ENCODE measurements at regions not wholly inside any gene's neighbourhood (a gene's known extent, or its start where the extent isn't known, plus 50 kb on each side); places are given as distances from the start of the nearest gene placed in this dataset.

- no peaks in the 10 kb centered on the region for H3K27me3 ChIP-seq (ENCODE audit: control insufficient read depth in 1 of 2, insufficient read depth in 2 of 2, low read length in 2 of 2)
- H3K36me3 ChIP-seq (ENCODE audit: control insufficient read depth in 2 of 2, insufficient read depth in 2 of 2, low read length in 2 of 2): no peaks in the 10 kb centered on the region
- no peak overlapping the region for H3K9ac ChIP-seq (ENCODE audit: low read length in 2 of 2)
- no peak overlapping the region for H3K27ac ChIP-seq (ENCODE audit: low read length)
- no peak overlapping the region for H3K4me3 ChIP-seq (ENCODE audit: low read length in 2 of 2)
- no peaks in the 10 kb centered on the region for H3K9me3 ChIP-seq (ENCODE audit: control insufficient read depth in 2 of 2, low read length in 2 of 2)
- peaks cover 4% of the 10 kb centered on the region for H3K4me1 ChIP-seq (ENCODE audit: control insufficient read depth, insufficient read depth, low read length)
Observed at GRCh38 chr2:19684516-19684915, 217.3 kb downstream of the TTC32 start.

GRCh38 chr2:19683556-19683955 lies 218.2 kb downstream of the TTC32 start:
- no peaks in the 10 kb centered on the region for H3K9me3 ChIP-seq (ENCODE audit: control insufficient read depth in 2 of 2, low read length in 2 of 2)
- no peak overlapping the region for H3K4me3 ChIP-seq (ENCODE audit: low read length in 2 of 2)
- H3K27me3 ChIP-seq (ENCODE audit: control insufficient read depth in 1 of 2, insufficient read depth in 2 of 2, low read length in 2 of 2): no peaks in the 10 kb centered on the region
- peaks cover 4% of the 10 kb centered on the region for H3K4me1 ChIP-seq (ENCODE audit: control insufficient read depth, insufficient read depth, low read length)
- H3K27ac ChIP-seq (ENCODE audit: low read length): no peak overlapping the region
- no peaks in the 10 kb centered on the region for H3K36me3 ChIP-seq (ENCODE audit: control insufficient read depth in 2 of 2, insufficient read depth in 2 of 2, low read length in 2 of 2)
- no peak overlapping the region for H3K9ac ChIP-seq (ENCODE audit: low read length in 2 of 2)

- Histone ChIP-seq H3K4me1 (ENCODE audit: control insufficient read depth, insufficient read depth, low read length) (no peaks in the 10 kb centered on the region), H3K9ac (ENCODE audit: low read length in 2 of 2) (no peak overlapping the region), H3K36me3 (ENCODE audit: control insufficient read depth in 2 of 2, insufficient read depth in 2 of 2, low read length in 2 of 2) (no peaks in the 10 kb centered on the region), H3K27me3 (ENCODE audit: control insufficient read depth in 1 of 2, insufficient read depth in 2 of 2, low read length in 2 of 2) (no peaks in the 10 kb centered on the region), H3K27ac (ENCODE audit: low read length) (no peak overlapping the region), H3K4me3 (ENCODE audit: low read length in 2 of 2) (no peak overlapping the region), H3K9me3 (ENCODE audit: control insufficient read depth in 2 of 2, low read length in 2 of 2) (no peaks in the 10 kb centered on the region)
Observed at GRCh38 chr2:19682493-19682892, 219.3 kb downstream of the TTC32 start.

GRCh38 chr2:19677825-19678518 lies 223.8 kb downstream of the TTC32 start:
- Histone ChIP-seq H3K4me1 (ENCODE audit: control insufficient read depth, insufficient read depth, low read length) (no peaks in the 10 kb centered on the region), H3K36me3 (ENCODE audit: control insufficient read depth in 2 of 2, insufficient read depth in 2 of 2, low read length in 2 of 2) (no peaks in the 10 kb centered on the region), H3K4me3 (ENCODE audit: low read length in 2 of 2) (no peak overlapping the region), H3K9ac (ENCODE audit: low read length in 2 of 2) (no peak overlapping the region), H3K27me3 (ENCODE audit: control insufficient read depth in 1 of 2, insufficient read depth in 2 of 2, low read length in 2 of 2) (peaks cover 0 to 4% of the 10 kb centered on the region in 2 donors), H3K27ac (ENCODE audit: low read length) (no peak overlapping the region), H3K9me3 (ENCODE audit: control insufficient read depth in 2 of 2, low read length in 2 of 2) (no peaks in the 10 kb centered on the region)

- H3K9me3 ChIP-seq (ENCODE audit: control insufficient read depth in 2 of 2, low read length in 2 of 2): no peaks in the 10 kb centered on the region
- peaks cover 0 to 4% of the 10 kb centered on the region in 2 donors for H3K27me3 ChIP-seq (ENCODE audit: control insufficient read depth in 1 of 2, insufficient read depth in 2 of 2, low read length in 2 of 2)
- no peak overlapping the region for H3K4me3 ChIP-seq (ENCODE audit: low read length in 2 of 2)
- no peaks in the 10 kb centered on the region for H3K4me1 ChIP-seq (ENCODE audit: control insufficient read depth, insufficient read depth, low read length)
- H3K36me3 ChIP-seq (ENCODE audit: control insufficient read depth in 2 of 2, insufficient read depth in 2 of 2, low read length in 2 of 2): no peaks in the 10 kb centered on the region
- H3K27ac ChIP-seq (ENCODE audit: low read length): no peak overlapping the region
- H3K9ac ChIP-seq (ENCODE audit: low read length in 2 of 2): no peak overlapping the region
Observed at GRCh38 chr2:19677215-19677777, 224.5 kb downstream of the TTC32 start.

GRCh38 chr2:19676770-19677169 lies 225.0 kb downstream of the TTC32 start:
- H3K9me3 ChIP-seq (ENCODE audit: control insufficient read depth in 2 of 2, low read length in 2 of 2): no peaks in the 10 kb centered on the region
- no peaks in the 10 kb centered on the region for H3K36me3 ChIP-seq (ENCODE audit: control insufficient read depth in 2 of 2, insufficient read depth in 2 of 2, low read length in 2 of 2)
- peaks cover 0 to 4% of the 10 kb centered on the region in 2 donors for H3K27me3 ChIP-seq (ENCODE audit: control insufficient read depth in 1 of 2, insufficient read depth in 2 of 2, low read length in 2 of 2)
- no peaks in the 10 kb centered on the region for H3K4me1 ChIP-seq (ENCODE audit: control insufficient read depth, insufficient read depth, low read length)
- H3K9ac ChIP-seq (ENCODE audit: low read length in 2 of 2): no peak overlapping the region
- no peak overlapping the region for H3K4me3 ChIP-seq (ENCODE audit: low read length in 2 of 2)
- no peak overlapping the region for H3K27ac ChIP-seq (ENCODE audit: low read length)

GRCh38 chr2:19675856-19676460 lies 225.8 kb downstream of the TTC32 start:
- Histone ChIP-seq H3K4me3 (ENCODE audit: low read length in 2 of 2) (no peak overlapping the region), H3K27me3 (ENCODE audit: control insufficient read depth in 1 of 2, insufficient read depth in 2 of 2, low read length in 2 of 2) (peaks cover 0 to 4% of the 10 kb centered on the region in 2 donors), H3K4me1 (ENCODE audit: control insufficient read depth, insufficient read depth, low read length) (no peaks in the 10 kb centered on the region), H3K27ac (ENCODE audit: low read length) (no peak overlapping the region), H3K9ac (ENCODE audit: low read length in 2 of 2) (no peak overlapping the region), H3K9me3 (ENCODE audit: control insufficient read depth in 2 of 2, low read length in 2 of 2) (no peaks in the 10 kb centered on the region), H3K36me3 (ENCODE audit: control insufficient read depth in 2 of 2, insufficient read depth in 2 of 2, low read length in 2 of 2) (no peaks in the 10 kb centered on the region)

- Histone ChIP-seq H3K36me3 (ENCODE audit: control insufficient read depth in 2 of 2, insufficient read depth in 2 of 2, low read length in 2 of 2) (no peaks in the 10 kb centered on the region), H3K4me3 (ENCODE audit: low read length in 2 of 2) (no peak overlapping the region), H3K27me3 (ENCODE audit: control insufficient read depth in 1 of 2, insufficient read depth in 2 of 2, low read length in 2 of 2) (peaks cover 0 to 4% of the 10 kb centered on the region in 2 donors), H3K9me3 (ENCODE audit: control insufficient read depth in 2 of 2, low read length in 2 of 2) (no peaks in the 10 kb centered on the region), H3K9ac (ENCODE audit: low read length in 2 of 2) (no peak overlapping the region), H3K4me1 (ENCODE audit: control insufficient read depth, insufficient read depth, low read length) (no peaks in the 10 kb centered on the region), H3K27ac (ENCODE audit: low read length) (no peak overlapping the region)
Observed at GRCh38 chr2:19675003-19675629, 226.7 kb downstream of the TTC32 start.

GRCh38 chr2:19674051-19675002 lies 227.5 kb downstream of the TTC32 start:
- Histone ChIP-seq H3K27me3 (ENCODE audit: control insufficient read depth in 1 of 2, insufficient read depth in 2 of 2, low read length in 2 of 2) (peaks cover 0 to 4% of the 10 kb centered on the region in 2 donors), H3K9me3 (ENCODE audit: control insufficient read depth in 2 of 2, low read length in 2 of 2) (no peaks in the 10 kb centered on the region), H3K27ac (ENCODE audit: low read length) (no peak overlapping the region), H3K4me3 (ENCODE audit: low read length in 2 of 2) (no peak overlapping the region), H3K4me1 (ENCODE audit: control insufficient read depth, insufficient read depth, low read length) (no peaks in the 10 kb centered on the region), H3K9ac (ENCODE audit: low read length in 2 of 2) (no peak overlapping the region), H3K36me3 (ENCODE audit: control insufficient read depth in 2 of 2, insufficient read depth in 2 of 2, low read length in 2 of 2) (no peaks in the 10 kb centered on the region)

- Histone ChIP-seq H3K36me3 (ENCODE audit: control insufficient read depth in 2 of 2, insufficient read depth in 2 of 2, low read length in 2 of 2) (no peaks in the 10 kb centered on the region), H3K4me3 (ENCODE audit: low read length in 2 of 2) (no peak overlapping the region), H3K9me3 (ENCODE audit: control insufficient read depth in 2 of 2, low read length in 2 of 2) (no peaks in the 10 kb centered on the region), H3K27ac (ENCODE audit: low read length) (no peak overlapping the region), H3K27me3 (ENCODE audit: control insufficient read depth in 1 of 2, insufficient read depth in 2 of 2, low read length in 2 of 2) (peaks cover 0 to 4% of the 10 kb centered on the region in 2 donors), H3K4me1 (ENCODE audit: control insufficient read depth, insufficient read depth, low read length) (no peaks in the 10 kb centered on the region), H3K9ac (ENCODE audit: low read length in 2 of 2) (no peak overlapping the region)
Observed at GRCh38 chr2:19673213-19673791, 228.5 kb downstream of the TTC32 start.
